Stimulated activated effector memory CD8-positive, alpha-beta T cell treated with anti-CD3 and anti-CD28 coated beads, Interleukin-12 subunit alpha, Interleukin-12 subunit beta, amount 100 ng/mL, for 72 hours (primary cell): ENCODE measurements at regions not wholly inside any gene's neighbourhood (a gene's known extent, or its start where the extent isn't known, plus 50 kb on each side); places are given as distances from the start of the nearest gene placed in this dataset.

Experiments
- ATAC-seq: fragments of 150-1000 bp; cut with Tn5 transposase; 2 replicates; pipeline ENCODE4 v1.10.0; 2021
- DNase-seq, 2 donors: peaks; one replicate each; pipeline ENCODE4 v3.0.0; 2021 to 2022; ENCODE audit warnings: low spot score in 2 of 2
- H3K27ac Mint-ChIP-seq: one replicate; pipeline ENCODE4 v1.8.0; 2022; ENCODE audit warnings: mild to moderate bottlenecking, mixed read lengths
- H3K36me3 Mint-ChIP-seq: one replicate; pipeline ENCODE4 v1.8.0; 2022; ENCODE audit warnings: mild to moderate bottlenecking, mixed read lengths
- H3K4me1 Mint-ChIP-seq: one replicate; pipeline ENCODE4 v1.8.0; 2022; ENCODE audit warnings: mixed read lengths
- H3K4me3 Mint-ChIP-seq: one replicate; pipeline ENCODE4 v1.8.0; 2022; ENCODE audit warnings: mild to moderate bottlenecking, mixed read lengths
- H3K9me3 Mint-ChIP-seq: one replicate; pipeline ENCODE4 v1.8.0; 2022; ENCODE audit warnings: mixed read lengths

DNA sequence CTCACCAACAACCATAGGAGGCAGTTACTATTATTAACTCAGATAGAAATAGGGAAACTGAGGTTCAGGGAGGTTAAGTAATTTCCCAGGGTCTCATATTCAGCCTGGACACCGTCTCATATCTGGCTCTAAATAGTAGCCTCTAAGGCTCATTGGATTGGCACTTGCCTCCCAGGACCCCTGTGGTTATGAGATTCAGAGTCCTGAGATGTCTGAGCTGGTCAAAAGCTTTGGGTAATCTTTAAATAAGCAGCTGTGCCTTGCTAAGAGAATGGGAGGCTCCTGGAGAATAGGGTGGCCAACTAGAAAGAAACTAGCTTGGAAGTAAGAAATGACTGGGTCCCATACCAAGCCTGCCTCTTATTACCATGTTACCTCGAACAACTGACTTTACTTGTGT is 50.3 kb upstream of the CRHR1 start:
- H3K36me3 Mint-ChIP-seq = no peaks in the 10 kb centered on the region

More for the DNA sequence above, 50.3 kb upstream of the CRHR1 start:
- H3K4me3 Mint-ChIP-seq = no peak overlapping the region
- H3K9me3 Mint-ChIP-seq = peaks cover 9% of the 10 kb centered on the region
- no peak overlapping the region for H3K27ac Mint-ChIP-seq
- DNase-seq (no peak), ATAC-seq (no peak)
- no peaks in the 10 kb centered on the region for H3K4me1 Mint-ChIP-seq
